ENCODE measurements at regions not wholly inside any gene's neighbourhood (a gene's known extent, or its start where the extent isn't known, plus 50 kb on each side); places are given as distances from the start of the nearest gene placed in this dataset.
"Not testable (repeated sequence)": the region's sequence is repeated elsewhere in the genome, so short reads cannot be mapped to it uniquely, and the experiment has no call there.

GRCh38 chr1:166684669-166685068 lies 154.6 kb upstream of the POGK start:
- ATAC-seq; DNase-seq (ENCODE audit: low read depth, low spot score); H3K4me3 ChIP-seq (replicated peaks in 1 of 2; ENCODE audit: low read depth in 1 of 2, low read length in 2 of 2); RAD21 ChIA-PET (ENCODE audit: low non-redundant PET in 1 of 2, low total read pairs in 2 of 2, uncharacterized antibody in 2 of 2, unreplicated experiment in 2 of 2); H4K20me1 ChIP-seq (ENCODE audit: insufficient read depth); H3K79me2 ChIP-seq (ENCODE audit: insufficient read depth, low read length); H2AFZ ChIP-seq (ENCODE audit: low read depth, low read length, poor library complexity, severe bottlenecking); H3K4me1 ChIP-seq (ENCODE audit: control insufficient read depth in 1 of 2, insufficient read depth in 2 of 2, low read length in 2 of 2); H3K36me3 ChIP-seq (ENCODE audit: control insufficient read depth in 1 of 2, insufficient read depth in 2 of 2, low read length in 2 of 2); CTCF ChIA-PET; H3K27me3 ChIP-seq (ENCODE audit: insufficient read depth, low read length); POLR2A ChIA-PET; BruUV-seq (replicated peaks); H3K9me2 ChIP-seq (ENCODE audit: insufficient read depth); H3K4me2 ChIP-seq (ENCODE audit: low read length); H3K27ac ChIP-seq (ENCODE audit: low read depth, low read length); intact Hi-C loops (cut with micrococcal nuclease); H3K9ac ChIP-seq (ENCODE audit: low read length); H3K9me3 ChIP-seq (ENCODE audit: control insufficient read depth in 1 of 2, insufficient read depth in 1 of 2, low read depth in 1 of 2, low read length in 2 of 2): not testable (repeated sequence)

- H4K20me1 ChIP-seq (ENCODE audit: insufficient read depth): no peaks in the 10 kb centered on the region; the same call in 1 of the 2 replicates
- BruUV-seq (replicated peaks): no TSS peak
- POLR2A ChIA-PET: no interaction called here
- no peak overlapping the region for H3K9ac ChIP-seq (ENCODE audit: low read length)
- CTCF ChIA-PET: no interaction called here
- H3K79me2 ChIP-seq (ENCODE audit: insufficient read depth, low read length): no peaks in the 10 kb centered on the region
- no peaks in the 10 kb centered on the region for H3K4me1 ChIP-seq (ENCODE audit: control insufficient read depth in 1 of 2, insufficient read depth in 2 of 2, low read length in 2 of 2)
- no peak overlapping the region for H3K27ac ChIP-seq (ENCODE audit: low read depth, low read length)
- no peak for TF ChIP-seq SRF (IDR thresholded peaks at IDR 0.05; ENCODE audit: low read depth)
- no peak for TF ChIP-seq POLR2AphosphoS5 (IDR thresholded peaks at IDR 0.05; ENCODE audit: low read depth, low read length)
- no peak for TF ChIP-seq ZFX (IDR thresholded peaks at IDR 0.05)
- TF ChIP-seq SP1 (IDR thresholded peaks at IDR 0.05; ENCODE audit: low read depth): no peak
- no peak for TF ChIP-seq JUND (IDR thresholded peaks at IDR 0.05)
- TF ChIP-seq EZH2 (IDR thresholded peaks at IDR 0.05): no peak
- TF ChIP-seq REST (IDR thresholded peaks at IDR 0.05; ENCODE audit: low read depth): no peak
- no peak for TF ChIP-seq CEBPB (IDR thresholded peaks at IDR 0.05; ENCODE audit: low read depth)
- no peak for TF ChIP-seq ELF1 (IDR thresholded peaks at IDR 0.05; ENCODE audit: borderline replicate concordance, low read depth)
- TF ChIP-seq ZNF274 (IDR thresholded peaks at IDR 0.05; ENCODE audit: low read depth, low read length): no peak
- TF ChIP-seq FOSL1 (IDR thresholded peaks at IDR 0.05; ENCODE audit: low read depth): no peak
- TF ChIP-seq ATF3 (IDR thresholded peaks at IDR 0.05): no peak
- TF ChIP-seq EGR1 (IDR thresholded peaks at IDR 0.05; ENCODE audit: low read depth): no peak
- TF ChIP-seq YY1 (IDR thresholded peaks at IDR 0.05; ENCODE audit: extremely low read depth, insufficient replicate concordance, low read depth, low read length): no peak
- TF ChIP-seq CBX3 (IDR thresholded peaks at IDR 0.05; ENCODE audit: low read depth): no peak
- no peak for TF ChIP-seq POLR2A (IDR thresholded peaks at IDR 0.05; ENCODE audit: borderline replicate concordance, extremely low read depth, insufficient read depth, insufficient read length)
- H2AFZ ChIP-seq (ENCODE audit: low read depth, low read length, poor library complexity, severe bottlenecking): no peak overlapping the region
- no peak for DNase-seq (ENCODE audit: low read depth, low spot score)
- H3K4me3 ChIP-seq (replicated peaks in 1 of 2; ENCODE audit: low read depth in 1 of 2, low read length in 2 of 2): no peak overlapping the region
- H3K36me3 ChIP-seq (ENCODE audit: control insufficient read depth in 1 of 2, insufficient read depth in 2 of 2, low read length in 2 of 2): no peaks in the 10 kb centered on the region
- no peak overlapping the region for H3K4me2 ChIP-seq (ENCODE audit: low read length)
- no peaks in the 10 kb centered on the region for H3K9me2 ChIP-seq (ENCODE audit: insufficient read depth)
- no peaks in the 10 kb centered on the region for H3K9me3 ChIP-seq (ENCODE audit: control insufficient read depth in 1 of 2, insufficient read depth in 1 of 2, low read depth in 1 of 2, low read length in 2 of 2)
- 0 out of 2 replicates have a peak, but pooled peaks cover 6% of the 10 kb centered on the region for H3K27me3 ChIP-seq (ENCODE audit: insufficient read depth, low read length)
- ATAC-seq: no peak
- RAD21 ChIA-PET (ENCODE audit: low non-redundant PET in 1 of 2, low total read pairs in 2 of 2, uncharacterized antibody in 2 of 2, unreplicated experiment in 2 of 2): no interaction called here
- intact Hi-C loops (cut with micrococcal nuclease): no loop called here
These were observed 154.1 kb upstream of the POGK start for GRCh38 chr1:166685200-166685599.
